HG02588 (cell line): ENCODE measurements at regions not wholly inside any gene's neighbourhood (a gene's known extent, or its start where the extent isn't known, plus 50 kb on each side); places are given as distances from the start of the nearest gene placed in this dataset.
A peak's percentile ranks its signal among the peaks of the same experiment; 100 is the strongest.

Experiments
- ATAC-seq: cut with Tn5 transposase; IDR thresholded peaks from one replicate; pipeline ENCODE4 v1.9.1; 2021; ENCODE audit warnings: mild to moderate bottlenecking, moderate library complexity; ENCODE audit not compliant: unreplicated experiment

DNA sequence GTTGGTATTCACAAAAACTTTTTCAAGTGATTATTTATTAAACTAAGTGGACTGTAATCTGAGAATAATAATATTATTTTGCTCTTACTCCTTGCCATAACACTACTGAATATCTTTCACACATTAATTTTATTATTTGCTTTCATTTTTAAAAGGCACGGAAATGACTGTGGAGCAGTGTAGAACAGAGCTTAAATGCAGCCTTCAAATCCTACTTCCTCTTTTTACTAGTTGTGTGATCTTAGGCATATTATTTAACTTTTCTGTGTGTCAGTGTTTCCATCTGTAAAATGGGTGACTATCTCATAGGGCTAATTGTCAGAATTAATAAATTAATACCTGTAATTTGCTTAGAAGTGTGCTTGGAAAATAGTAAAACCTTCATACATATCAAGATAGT lies 55.5 kb upstream of the SLC8A1 start:
- ATAC-seq, result no peak

DNA sequence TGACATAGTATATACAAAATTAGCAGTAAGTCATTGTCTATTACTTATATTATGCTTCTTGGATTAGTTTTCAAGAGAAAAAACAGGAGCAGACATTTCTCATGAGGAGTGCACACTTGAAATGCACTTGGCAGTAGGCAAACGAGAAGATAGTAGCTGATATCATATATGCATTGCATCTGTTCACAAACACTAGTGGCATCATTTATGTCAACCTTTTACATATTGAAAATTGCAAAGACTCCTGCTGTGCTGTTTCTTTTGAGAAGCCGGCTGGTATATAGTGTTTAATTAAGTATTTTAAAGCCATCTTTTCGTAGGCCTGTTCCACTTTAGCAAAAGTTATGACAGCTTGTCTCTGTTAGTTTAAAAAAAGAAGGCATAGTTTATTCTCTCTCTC lies 58.4 kb upstream of the SLC8A1 start:
- no peak for ATAC-seq

DNA sequence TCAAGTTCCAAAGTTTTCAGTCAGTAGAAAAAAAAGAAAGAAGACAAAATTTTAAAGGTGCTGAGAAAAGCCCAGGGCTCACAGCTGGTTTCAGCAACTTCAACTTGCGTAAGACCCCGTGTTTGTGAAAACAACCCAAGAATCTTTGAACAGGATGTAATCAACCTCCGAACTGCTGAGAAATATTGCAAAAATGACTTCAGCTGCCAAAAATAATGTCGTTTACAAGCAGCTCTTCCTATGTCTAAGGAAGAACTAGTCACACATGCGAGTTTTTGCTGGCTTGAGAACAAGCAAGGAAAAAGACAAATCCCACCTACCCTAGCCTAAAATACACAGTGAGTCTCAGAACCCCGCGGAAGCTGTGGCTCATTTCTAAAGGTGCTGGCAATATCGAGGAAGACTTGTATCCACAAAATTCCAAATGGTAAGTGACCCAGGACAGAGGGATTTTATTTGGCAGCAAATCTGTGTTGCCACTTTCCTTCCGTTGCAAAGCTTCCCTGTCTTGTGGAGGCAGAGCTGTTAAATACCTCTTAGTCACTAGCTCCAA lies 59.8 kb upstream of the SLC8A1 start:
- no peak for ATAC-seq

DNA sequence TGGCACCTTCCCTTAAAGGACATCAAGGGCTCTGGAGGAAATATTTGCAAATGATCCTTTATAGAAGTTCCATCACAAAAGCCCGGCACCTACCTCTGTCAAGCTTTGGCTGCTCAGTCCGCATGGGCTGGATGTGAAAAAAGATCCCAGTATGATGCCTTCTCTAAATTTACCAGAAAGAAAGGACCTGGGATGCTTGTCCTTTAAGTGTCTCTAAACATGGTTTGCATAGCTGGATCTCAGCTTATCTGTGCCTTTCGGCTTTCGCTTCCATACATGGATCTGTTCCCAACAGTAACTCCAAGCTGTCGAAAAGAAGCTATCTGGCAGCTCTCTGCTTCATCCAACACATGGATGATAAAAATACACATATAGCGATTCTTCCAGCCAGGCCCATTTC lies 60.4 kb upstream of the SLC8A1 start:
- no peak for ATAC-seq

DNA sequence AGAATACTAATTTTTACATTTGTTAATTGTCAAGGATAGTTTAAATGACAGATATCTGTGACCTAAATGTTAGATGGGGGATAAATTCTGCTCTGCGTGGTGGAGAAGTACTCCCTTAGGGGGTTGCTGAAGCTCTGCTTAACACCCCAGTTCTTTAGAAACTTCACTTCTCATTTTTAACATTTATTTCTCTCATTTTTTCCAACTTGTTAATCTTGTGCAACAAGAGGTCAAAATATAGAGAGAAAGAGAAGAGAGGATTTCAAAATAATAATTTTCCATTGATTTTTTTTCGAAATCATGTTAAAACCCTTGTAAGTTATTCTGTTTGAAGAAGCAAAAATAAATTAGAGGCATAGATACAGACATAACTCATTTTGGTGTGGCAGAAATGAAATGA lies 61.3 kb upstream of the SLC8A1 start:
- ATAC-seq, result no peak

DNA sequence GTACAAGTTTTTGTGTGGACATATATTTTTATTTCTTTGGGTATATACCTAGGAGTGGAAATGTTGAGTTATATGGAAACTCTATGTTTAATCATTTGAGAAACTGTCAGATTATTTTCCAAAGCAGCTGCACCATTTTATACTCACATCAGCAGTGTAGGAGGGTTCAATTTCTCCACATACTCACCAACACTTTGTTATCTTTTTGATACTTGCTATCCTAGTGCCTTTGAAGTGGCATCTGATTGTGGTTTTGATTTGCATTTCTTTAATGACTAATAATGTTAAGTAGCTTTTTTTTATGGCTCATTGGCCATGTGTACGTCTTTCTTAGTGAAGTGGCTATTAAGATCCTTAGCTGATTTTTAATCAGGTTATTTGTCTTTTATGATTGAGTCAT lies 64.7 kb upstream of the SLC8A1 start:
- no peak for ATAC-seq

DNA sequence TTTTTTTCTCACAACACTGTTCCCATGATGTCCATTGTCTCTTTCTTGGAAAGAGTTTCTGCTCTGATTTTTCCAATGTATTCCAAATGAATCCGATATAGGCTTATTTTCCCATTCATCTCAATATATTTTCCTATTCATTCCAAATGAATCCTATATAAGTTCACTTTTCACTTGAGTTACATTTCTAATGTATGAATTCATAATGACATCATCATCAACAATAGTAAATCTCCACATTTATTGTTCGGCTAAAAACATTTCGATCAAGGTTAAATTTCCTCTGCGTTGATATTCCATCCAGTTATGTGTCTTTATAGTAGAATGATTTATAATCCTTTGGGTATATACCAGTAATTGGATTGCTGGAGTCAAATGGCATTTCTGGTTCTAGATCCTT lies 76.7 kb upstream of the SLC8A1 start:
- ATAC-seq, result no peak

DNA sequence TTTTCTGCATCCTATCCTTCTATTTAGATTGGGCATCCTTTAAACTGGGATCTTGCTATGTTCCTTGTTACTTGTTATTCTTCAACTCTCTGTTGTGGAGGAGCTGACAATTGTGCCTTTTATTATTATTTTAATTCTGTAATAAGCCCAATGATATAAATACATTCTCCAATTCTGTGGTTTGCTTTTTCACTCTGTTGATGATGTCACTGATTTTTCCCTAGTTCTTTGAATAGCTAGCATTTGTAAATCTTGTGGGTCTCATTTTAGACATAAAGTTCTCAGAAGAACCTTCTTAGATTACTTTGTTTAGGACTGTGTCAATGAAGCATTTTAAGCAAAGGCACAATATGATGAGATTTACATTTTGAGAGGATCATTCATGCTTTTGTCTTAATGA lies 79.5 kb upstream of the SLC8A1 start:
- no peak for ATAC-seq

DNA sequence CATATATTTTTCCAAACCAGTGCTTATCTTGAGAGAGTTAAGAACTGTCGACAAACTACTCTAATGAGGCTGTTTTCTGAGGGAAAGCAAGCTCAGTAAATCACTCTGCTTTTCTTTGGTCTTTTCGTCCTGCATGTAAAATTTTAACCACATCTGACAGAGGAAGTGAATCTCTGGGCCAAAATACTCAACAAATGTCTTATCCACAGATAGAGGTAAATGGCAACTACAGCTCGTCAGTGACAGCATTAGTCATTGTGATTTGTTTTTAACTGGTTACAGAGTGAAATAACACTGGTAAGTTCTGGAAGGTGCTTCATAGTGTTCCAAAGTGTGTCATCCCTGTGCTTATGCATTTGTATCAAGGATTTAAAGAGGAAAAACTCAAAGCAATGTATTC lies 82.6 kb upstream of the SLC8A1 start:
- ATAC-seq, result no peak

DNA sequence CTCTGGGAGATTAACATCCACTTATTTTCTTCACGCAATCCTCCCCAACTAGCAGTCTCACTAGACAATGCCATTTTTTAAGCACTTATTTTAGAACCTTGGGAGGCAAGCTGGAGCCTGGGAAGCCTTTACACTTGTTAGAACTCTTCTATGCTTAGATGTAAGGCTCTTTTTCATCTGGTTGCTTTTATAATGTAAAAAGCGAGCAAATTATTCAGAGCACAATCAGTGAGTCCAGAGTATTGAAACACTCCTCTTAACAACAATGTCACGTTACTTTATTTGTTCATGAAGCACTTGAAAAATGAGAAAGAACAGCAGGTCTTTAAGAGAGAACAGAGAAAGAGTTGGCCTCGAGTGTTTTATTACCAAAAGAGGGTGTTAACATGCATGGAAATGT lies 84.1 kb upstream of the SLC8A1 start:
- no peak for ATAC-seq

DNA sequence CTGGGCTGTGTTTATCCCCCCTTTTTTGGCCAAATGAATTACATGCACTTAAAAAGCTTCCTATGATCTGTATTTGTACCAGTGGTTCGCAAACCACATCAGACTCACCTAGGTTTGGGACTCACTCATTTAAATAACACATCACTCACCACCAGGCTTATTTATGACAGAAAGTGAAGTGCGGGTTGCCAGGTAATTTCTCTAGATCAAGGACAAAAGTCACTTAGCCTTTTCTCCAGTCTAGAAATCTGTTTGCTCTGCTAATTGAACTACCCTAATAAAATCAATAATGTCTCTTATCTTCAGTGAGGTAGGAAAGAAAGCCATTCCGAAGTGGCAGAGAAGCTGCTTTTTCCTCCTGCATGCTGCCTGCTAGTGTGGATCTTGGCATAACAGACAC lies 88.1 kb upstream of the SLC8A1 start:
- ATAC-seq, result no peak

DNA sequence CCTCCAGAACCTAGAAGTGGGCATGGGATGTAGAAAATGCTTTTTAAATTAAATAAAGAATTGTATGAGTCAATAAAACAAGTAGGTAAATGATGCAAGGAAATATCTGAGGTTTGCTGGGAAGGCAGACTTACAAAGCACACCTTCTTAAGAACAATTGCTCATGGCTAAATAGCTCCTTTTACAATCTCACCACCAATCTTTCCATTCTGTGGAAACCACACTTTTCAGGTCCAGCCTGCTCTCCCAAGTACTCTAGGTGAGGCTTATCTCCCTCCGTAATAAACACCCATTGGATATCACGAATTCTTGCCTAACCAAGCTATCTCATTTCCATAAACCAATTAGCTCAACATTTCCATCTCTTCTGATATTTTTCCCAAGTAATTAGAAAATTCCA lies 91.5 kb upstream of the SLC8A1 start:
- no peak for ATAC-seq

DNA sequence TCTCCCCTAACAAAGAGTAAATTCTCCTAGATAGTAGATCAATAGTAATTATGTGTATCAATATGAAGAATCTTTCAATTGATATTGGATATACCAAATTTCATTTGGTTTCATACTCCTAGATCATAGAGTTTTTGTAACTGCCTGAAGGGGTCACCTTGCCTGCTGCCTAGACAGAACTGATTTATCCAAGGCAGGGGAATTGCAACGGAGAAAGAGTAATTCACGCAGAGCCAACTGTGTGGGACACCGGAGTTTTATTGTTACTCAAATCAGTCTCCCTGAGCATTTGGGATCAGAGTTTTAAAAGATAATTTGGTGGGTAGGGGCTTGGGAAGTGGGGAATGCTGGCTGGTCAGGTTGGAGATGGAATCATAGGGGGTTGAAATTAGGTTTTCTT lies 92.2 kb upstream of the SLC8A1 start:
- no peak for ATAC-seq

DNA sequence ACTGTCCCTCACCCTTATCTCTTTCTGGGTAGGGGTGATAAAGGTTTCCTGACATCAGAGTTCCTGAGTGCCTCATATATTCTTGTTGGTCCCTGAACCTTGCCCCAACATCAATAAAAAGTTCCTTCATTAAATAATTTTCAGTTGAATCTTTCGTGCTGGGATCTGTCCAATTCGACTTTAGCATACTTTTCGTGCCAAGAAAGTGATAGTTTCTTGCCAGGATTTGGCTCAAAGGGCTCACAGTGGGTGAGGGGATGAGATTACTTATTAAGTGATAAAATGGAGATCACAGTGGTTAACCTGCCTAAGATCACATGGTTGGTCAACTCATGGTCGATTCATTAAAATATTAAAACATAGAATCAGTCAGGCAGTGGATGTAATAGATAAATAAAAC lies 93.8 kb upstream of the SLC8A1 start:
- no peak for ATAC-seq

DNA sequence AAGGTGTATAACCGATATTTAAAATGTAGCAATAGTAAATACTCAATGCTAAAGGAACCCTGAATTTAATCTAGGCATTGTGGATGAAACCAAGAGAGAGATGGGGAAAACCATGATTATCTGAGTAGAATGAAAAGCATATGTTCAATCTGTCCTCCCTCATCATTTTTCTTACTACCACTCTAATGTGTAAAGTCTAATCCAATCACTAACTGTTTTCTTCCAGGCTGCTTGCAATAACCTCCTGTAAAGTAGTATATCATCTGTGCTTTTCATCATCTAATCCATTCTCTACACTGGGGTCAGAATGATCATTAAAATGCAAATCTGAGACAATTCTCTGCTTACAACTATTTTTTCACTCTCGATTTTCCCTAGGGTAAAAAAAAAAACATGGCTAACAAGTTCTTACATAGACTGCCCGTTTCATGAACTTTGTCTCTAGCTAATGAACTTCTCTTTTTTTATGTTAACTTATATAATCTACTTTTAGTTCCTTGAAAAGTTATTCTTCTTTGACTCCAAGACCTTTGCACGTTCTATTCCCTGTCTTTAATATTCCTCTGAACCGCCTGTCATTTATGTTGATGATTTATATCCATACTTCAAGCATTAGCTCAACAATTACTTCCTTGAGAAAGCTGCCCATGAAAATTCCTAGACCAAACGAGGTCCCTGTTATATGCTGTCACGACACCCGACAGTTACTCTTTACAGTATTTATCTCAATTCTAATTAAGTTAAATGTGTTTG lies 94.7 kb upstream of the SLC8A1 start:
- ATAC-seq, result no peak

DNA sequence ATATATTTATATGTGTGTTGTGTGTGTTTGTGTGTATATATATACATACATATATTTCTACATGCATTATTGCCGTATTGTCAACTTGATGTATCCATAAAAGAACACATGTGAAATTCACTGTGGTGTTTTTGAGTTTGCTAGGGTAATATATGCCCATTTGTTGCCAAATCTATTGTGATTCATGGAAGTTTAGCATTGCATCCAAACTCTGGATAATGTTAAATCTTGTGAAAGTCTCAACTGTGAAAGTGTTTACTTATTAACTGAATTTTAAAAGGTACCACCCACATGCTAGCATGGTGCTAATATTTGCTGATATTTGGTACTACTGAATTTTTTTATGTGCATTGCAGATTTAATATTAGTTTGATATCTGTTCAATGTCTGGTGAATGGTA lies 96.6 kb upstream of the SLC8A1 start:
- no peak for ATAC-seq

DNA sequence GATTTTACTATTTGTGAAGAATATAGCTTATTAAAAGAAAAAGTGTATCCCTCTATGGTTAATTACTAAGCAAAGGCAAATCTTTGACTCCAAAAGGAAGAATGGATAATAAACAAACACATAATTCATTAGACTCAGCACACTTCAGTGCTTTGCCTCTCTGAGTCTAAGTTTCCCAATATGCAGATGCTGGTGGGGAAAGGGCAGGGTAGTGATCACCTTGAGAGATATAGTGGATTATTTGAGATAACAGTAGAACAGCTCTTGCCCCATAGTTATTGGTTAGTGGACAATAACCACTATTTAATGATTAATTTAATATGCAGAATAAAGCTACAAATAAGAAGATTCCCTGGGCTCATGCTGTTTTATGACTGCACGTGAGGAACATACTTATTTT lies 98.2 kb upstream of the SLC8A1 start:
- ATAC-seq, result no peak

DNA sequence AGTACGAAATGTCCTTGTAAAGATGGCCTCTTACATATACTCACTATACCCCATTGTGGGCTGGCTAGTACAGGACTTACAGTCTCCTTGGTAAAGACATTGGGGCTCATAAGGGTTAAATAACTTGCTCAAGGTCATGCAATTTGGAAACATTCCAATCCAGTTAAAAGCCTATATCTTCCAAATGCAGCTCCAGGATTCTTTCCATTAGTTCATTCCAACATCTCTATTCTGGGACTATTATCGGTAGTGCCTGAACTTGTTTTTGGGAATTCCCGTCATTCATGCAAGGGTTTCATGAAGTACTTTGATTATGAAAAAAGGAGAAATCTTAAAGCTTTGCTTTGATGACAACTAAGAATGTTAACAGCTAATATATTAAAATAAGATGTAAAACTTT lies 99.2 kb upstream of the SLC8A1 start:
- no peak for ATAC-seq

DNA sequence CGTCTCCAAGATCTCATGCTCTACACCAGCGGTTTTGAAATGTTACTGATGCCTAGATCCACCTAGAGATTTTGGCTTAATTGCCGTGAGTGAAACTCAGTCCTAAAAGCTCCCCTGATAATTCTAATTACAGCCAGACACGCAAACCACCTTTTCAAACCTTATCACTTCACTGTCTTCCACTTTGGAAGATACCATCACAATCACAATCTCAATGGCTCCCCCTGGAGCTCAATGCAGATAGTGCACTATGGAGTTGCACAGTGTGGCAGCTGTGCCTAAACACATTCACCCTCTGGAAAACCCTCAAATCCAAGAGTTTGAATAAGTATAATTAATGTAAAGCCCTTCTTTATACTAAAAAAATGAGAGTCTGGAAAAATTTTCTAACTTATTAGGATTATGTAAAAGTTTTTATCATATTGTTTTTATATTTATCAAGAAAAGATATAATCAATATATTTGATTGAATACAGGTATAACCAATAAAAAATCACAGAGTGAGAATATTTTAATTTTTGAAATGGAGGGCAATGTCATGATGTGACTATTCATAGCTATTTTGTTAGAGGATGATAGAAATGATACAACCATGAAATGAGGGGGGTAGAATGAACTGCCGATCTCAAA lies 102.9 kb upstream of the SLC8A1 start:
- ATAC-seq, result peak; percentile 93

DNA sequence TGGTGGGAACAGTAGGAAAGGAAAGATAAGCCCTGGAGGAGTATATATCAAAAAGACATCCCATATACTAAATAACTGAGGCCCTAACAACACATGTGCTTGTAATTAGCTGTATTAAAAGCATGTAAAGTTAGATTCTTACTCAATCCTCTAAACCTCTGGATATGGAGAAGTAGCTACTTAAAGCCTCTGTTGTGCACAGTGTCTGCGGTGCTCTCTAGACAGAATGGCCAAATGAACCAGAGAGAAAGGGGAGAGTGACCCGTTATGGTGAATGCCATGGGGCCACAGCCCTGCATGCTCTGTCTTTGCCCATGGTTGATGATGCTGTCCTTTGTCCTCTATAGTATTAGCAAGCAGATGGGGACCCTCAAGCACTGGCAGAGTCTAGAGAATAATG lies 104.4 kb upstream of the SLC8A1 start:
- no peak for ATAC-seq

DNA sequence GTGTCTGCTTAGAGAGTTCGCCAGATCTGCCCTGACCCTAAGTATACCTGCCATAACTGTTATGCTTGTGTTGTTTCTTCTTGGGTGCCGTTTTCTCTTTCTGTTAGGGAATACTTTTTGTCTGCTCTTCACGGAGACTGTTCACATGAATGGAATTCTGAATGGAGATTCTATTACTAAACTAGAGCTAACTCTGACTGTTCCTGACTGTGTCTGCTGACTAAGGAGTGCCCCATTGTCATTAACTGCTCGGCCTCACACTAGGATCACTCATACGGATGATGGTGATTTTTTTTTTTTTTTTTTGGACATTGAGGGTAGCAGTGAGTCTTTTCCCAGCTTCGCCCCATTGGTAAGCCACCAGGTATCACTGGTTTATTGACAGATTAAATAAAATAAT lies 104.8 kb upstream of the SLC8A1 start:
- no peak for ATAC-seq

DNA sequence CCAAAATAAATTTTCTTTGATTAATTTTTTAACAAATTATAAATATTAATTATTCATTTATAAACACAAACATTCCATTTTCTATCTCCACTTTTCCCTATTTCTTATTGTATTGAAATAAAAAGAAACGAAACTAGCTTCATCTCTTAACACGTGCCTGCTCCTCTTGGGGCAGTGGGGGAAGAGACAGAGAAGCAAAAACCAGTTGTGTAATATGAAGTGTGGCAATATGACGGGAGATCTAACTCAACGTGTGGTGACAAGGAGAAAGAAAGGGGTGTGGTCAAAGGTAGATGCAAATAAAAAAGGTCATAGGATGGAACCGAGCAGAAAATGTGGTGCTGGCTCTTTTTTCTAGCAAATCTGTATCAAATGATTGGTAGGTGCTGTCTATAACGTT lies 106.9 kb upstream of the SLC8A1 start:
- no peak for ATAC-seq

DNA sequence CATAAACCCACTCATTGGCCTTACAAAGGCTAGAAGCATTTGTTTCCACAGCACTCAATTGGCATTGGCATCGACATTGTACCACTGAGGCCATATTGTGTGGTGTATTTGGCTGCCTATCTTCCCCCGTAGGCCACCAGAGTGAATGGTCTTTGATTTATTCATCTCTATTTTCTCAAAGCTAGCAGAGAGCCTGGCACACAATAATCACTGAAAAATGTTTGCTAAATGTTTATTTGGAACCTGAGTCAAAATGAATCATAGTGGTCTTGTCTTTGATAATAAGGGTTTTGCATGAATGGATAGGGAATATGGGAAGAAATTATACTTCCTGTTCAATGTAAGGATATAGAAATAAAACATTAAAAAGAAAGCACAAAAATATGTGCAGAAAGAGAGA lies 107.3 kb upstream of the SLC8A1 start:
- no peak for ATAC-seq
